Mesenchymal stem cell (in vitro differentiated cells and primary cell): ENCODE measurements at regions not wholly inside any gene's neighbourhood (a gene's known extent, or its start where the extent isn't known, plus 50 kb on each side); places are given as distances from the start of the nearest gene placed in this dataset.

ENCODE experiments used
- DNase-seq: peaks from one replicate; pipeline ENCODE4 v3.0.0-alpha.2; 2013
- H2AFZ ChIP-seq: one replicate; pipeline ENCODE4 v1.6.1; 2013; ENCODE audit warnings: low read depth, mild to moderate bottlenecking, control low read depth, inconsistent platforms, low read length, moderate library complexity
- H2AK5ac ChIP-seq: 2 replicates; pipeline ENCODE4 v1.6.1; 2013; ENCODE audit warnings: low read length, moderate library complexity, mild to moderate bottlenecking, inconsistent platforms; ENCODE audit not compliant: severe bottlenecking
- H2BK120ac ChIP-seq: one replicate; pipeline ENCODE4 v1.6.1; 2013; ENCODE audit warnings: low read depth, mild to moderate bottlenecking, inconsistent platforms, low read length, moderate library complexity
- H2BK12ac ChIP-seq, 2 experiments: one replicate each; pipeline ENCODE4 v1.6.1; 2013; ENCODE audit warnings: inconsistent platforms in 2 of 2, low read length in 2 of 2, mild to moderate bottlenecking in 2 of 2, moderate library complexity in 2 of 2, control low read depth in 1 of 2
- H2BK15ac ChIP-seq: one replicate; pipeline ENCODE4 v1.6.1; 2013; ENCODE audit warnings: mild to moderate bottlenecking, low read depth, inconsistent platforms; ENCODE audit not compliant: poor library complexity, severe bottlenecking
- H2BK5ac ChIP-seq: 2 replicates; pipeline ENCODE4 v1.6.1; 2013; ENCODE audit warnings: low read depth, mild to moderate bottlenecking, low read length, control low read depth, inconsistent platforms; ENCODE audit not compliant: poor library complexity, severe bottlenecking
- H3K14ac ChIP-seq, 2 experiments: one replicate each; pipeline ENCODE4 v1.6.1; 2013; ENCODE audit warnings: inconsistent platforms in 2 of 2, low read length in 2 of 2, control low read depth in 1 of 2, mild to moderate bottlenecking in 1 of 2, moderate library complexity in 1 of 2
- H3K18ac ChIP-seq, 2 experiments: one replicate each; pipeline ENCODE4 v1.6.1; 2013; ENCODE audit warnings: inconsistent platforms in 2 of 2, low read length in 2 of 2, control low read depth in 1 of 2, low read depth in 1 of 2, mild to moderate bottlenecking in 1 of 2
- H3K23ac ChIP-seq, 2 experiments: one replicate each; pipeline ENCODE4 v1.6.1; 2013; ENCODE audit warnings: inconsistent platforms in 2 of 2, low read length in 2 of 2, mild to moderate bottlenecking in 2 of 2, moderate library complexity in 2 of 2, control low read depth in 1 of 2
- H3K27ac ChIP-seq: 2 replicates; pipeline ENCODE4 v1.5.1; 2013; ENCODE audit warnings: mild to moderate bottlenecking, moderate library complexity, low read length, control low read depth, inconsistent platforms; ENCODE audit not compliant: poor library complexity, severe bottlenecking
- H3K27me3 ChIP-seq, 2 experiments: 2 replicates each; pipeline versions ENCODE4 v1.6.1 to v1.7.0; 2013; ENCODE audit warnings: low read length in 2 of 2, mild to moderate bottlenecking in 2 of 2, moderate library complexity in 2 of 2, control low read depth in 1 of 2, inconsistent platforms in 1 of 2; ENCODE audit not compliant: control insufficient read depth in 1 of 2, insufficient read depth in 1 of 2
- H3K36me3 ChIP-seq, 2 experiments: 2 replicates each; pipeline versions ENCODE4 v1.6.1 to v1.7.0; 2013; ENCODE audit warnings: low read length in 2 of 2, control low read depth in 1 of 2, inconsistent platforms in 1 of 2, low read depth in 1 of 2, mild to moderate bottlenecking in 1 of 2; ENCODE audit not compliant: insufficient read depth in 2 of 2, control insufficient read depth in 1 of 2
- H3K4ac ChIP-seq, 2 experiments: one replicate each; pipeline ENCODE4 v1.6.1; 2013; ENCODE audit warnings: inconsistent platforms in 2 of 2, low read length in 2 of 2, mild to moderate bottlenecking in 2 of 2, moderate library complexity in 2 of 2, control low read depth in 1 of 2, low read depth in 1 of 2
- H3K4me1 ChIP-seq: 2 replicates; pipeline ENCODE4 v1.6.1; 2013; ENCODE audit warnings: low read depth, low read length, control low read depth; ENCODE audit not compliant: control insufficient read depth, insufficient read depth
- H3K4me2 ChIP-seq: 2 replicates; pipeline ENCODE4 v1.6.1; 2013; ENCODE audit warnings: low read length, mild to moderate bottlenecking, inconsistent platforms; ENCODE audit not compliant: poor library complexity, severe bottlenecking
- H3K4me3 ChIP-seq, 2 experiments: 2 replicates each; pipeline versions ENCODE4 v1.5.1 to v1.7.0; 2013; ENCODE audit warnings: low read length in 2 of 2, mild to moderate bottlenecking in 2 of 2, control low read depth in 1 of 2, low read depth in 1 of 2; ENCODE audit not compliant: insufficient read depth in 1 of 2
- H3K79me1 ChIP-seq: replicated peaks from 2 replicates; pipeline ENCODE4 v1.6.1; 2013; ENCODE audit warnings: mild to moderate bottlenecking, control low read depth, low read length, inconsistent platforms; ENCODE audit not compliant: poor library complexity, severe bottlenecking
- H3K9ac ChIP-seq: 2 replicates; pipeline ENCODE4 v1.7.0; 2013; ENCODE audit warnings: mild to moderate bottlenecking, low read length, moderate library complexity
- H3K9me3 ChIP-seq: 2 replicates; pipeline ENCODE4 v1.7.0; 2013; ENCODE audit warnings: mild to moderate bottlenecking, low read length; ENCODE audit not compliant: control insufficient read depth
- H4K8ac ChIP-seq: one replicate; pipeline ENCODE4 v1.6.1; 2013; ENCODE audit warnings: inconsistent platforms, mild to moderate bottlenecking, low read length, moderate library complexity
- H4K91ac ChIP-seq: one replicate; pipeline ENCODE4 v1.6.1; 2013; ENCODE audit warnings: mild to moderate bottlenecking, low read length, inconsistent platforms
- WGBS: methylation state at CpG from one replicate; pipeline ENCODE4 v1.1.7; 2013; ENCODE audit warnings: mixed read lengths; 5-methylcytosine and 5-hydroxymethylcytosine counted together

DNA sequence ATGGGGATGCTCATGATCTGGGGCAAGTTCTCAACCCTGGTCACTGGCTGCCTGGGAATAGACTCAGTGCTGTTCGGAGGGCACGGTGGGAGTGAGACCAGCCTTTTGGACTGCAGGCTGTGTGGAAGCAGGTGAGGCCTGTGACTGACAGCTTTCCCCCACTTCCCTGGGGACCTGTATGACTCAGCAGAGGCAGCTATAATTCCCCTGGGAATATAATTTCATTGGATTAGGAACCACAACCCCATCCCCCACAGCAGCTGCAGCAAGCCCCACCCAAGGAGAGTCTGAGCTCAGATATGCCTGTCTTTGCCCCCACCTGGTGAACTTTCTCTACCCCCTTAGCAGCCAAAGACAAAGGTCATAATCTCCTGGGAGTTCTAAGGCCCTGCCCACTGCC is 408.6 kb downstream of the PPP3CA start:
- 98% methylated on average over 2 of the region's 2 CpGs for WGBS
- no peaks in the 10 kb centered on the region for H3K4me1 ChIP-seq
- H2BK12ac ChIP-seq, result no peak overlapping the region
- H4K8ac ChIP-seq, result no peak overlapping the region
- peaks cover 11% of the 10 kb centered on the region for H3K9me3 ChIP-seq
- H4K91ac ChIP-seq, result no peak overlapping the region
- no peak overlapping the region for H3K4me2 ChIP-seq
- DNase-seq, result no peak
- no peaks in the 10 kb centered on the region for H3K27me3 ChIP-seq
- no peak overlapping the region for H3K4ac ChIP-seq
- H3K9ac ChIP-seq, result no peak overlapping the region
- H3K36me3 ChIP-seq, result no peaks in the 10 kb centered on the region
- H2AK5ac ChIP-seq, result no peak overlapping the region
- no peak overlapping the region for H3K18ac ChIP-seq
- no peak overlapping the region for H2BK5ac ChIP-seq
- H2BK15ac ChIP-seq, result no peak overlapping the region
- H3K79me1 ChIP-seq, result no peaks in the 10 kb centered on the region
- H3K23ac ChIP-seq, result no peak overlapping the region
- no peak overlapping the region for H2BK120ac ChIP-seq
- no peak overlapping the region for H3K27ac ChIP-seq
- no peak overlapping the region for H3K4me3 ChIP-seq
- no peak overlapping the region for H2AFZ ChIP-seq
- H3K14ac ChIP-seq, result no peak overlapping the region

DNA sequence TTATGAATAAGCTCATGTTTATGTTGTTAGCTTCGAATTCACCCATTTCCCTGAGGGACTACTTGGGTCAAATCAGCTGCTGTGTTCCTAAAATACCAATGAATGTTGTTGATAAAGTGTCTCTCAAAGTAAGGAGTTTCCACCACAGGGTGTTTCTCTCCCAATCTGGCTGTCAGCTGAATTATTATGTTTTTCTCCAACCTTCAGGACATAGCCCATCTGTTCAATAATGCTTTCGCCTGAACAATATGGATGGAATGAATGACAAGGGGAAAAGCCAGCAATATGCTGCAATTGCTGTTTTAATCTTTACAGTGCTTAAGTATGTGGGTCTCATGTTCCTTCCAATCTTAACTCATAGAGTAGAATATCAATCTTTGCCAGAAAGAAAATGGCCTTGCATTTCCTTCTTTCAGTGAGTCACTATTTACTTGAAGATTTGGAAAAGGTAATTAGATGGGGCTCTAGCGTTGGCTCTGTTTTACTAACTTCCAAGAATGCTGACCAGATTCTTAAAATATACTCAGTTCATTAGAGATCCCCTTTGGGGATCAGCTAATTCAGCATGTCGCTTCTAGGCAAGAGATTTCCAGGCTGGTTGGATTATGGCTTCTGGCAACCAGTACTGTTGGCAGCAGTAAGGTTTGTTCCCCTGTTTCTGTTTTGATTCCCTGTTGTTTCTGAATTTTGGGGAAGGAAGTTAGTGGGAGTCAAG is 410.5 kb downstream of the PPP3CA start:
- Histone ChIP-seq H2BK12ac (no peak overlapping the region), H3K4me3 (no peak overlapping the region), H4K8ac (no peak overlapping the region), H3K9me3 (no peaks in the 10 kb centered on the region), H3K4me1 (no peaks in the 10 kb centered on the region), H3K14ac (no peak overlapping the region), H2BK120ac (no peak overlapping the region), H3K18ac (no peak overlapping the region), H2BK5ac (no peak overlapping the region), H3K36me3 (no peaks in the 10 kb centered on the region), H3K9ac (no peak overlapping the region), H3K4me2 (no peak overlapping the region), H4K91ac (no peak overlapping the region), H3K79me1 (no peaks in the 10 kb centered on the region), H2BK15ac (no peak overlapping the region), H2AK5ac (no peak overlapping the region), H3K23ac (no peak overlapping the region), H3K27ac (no peak overlapping the region), H3K27me3 (no peaks in the 10 kb centered on the region), H2AFZ (no peak overlapping the region), H3K4ac (no peak overlapping the region)
- no peak for DNase-seq
- WGBS, result 93% methylated on average over 1 of the region's 4 CpGs

DNA sequence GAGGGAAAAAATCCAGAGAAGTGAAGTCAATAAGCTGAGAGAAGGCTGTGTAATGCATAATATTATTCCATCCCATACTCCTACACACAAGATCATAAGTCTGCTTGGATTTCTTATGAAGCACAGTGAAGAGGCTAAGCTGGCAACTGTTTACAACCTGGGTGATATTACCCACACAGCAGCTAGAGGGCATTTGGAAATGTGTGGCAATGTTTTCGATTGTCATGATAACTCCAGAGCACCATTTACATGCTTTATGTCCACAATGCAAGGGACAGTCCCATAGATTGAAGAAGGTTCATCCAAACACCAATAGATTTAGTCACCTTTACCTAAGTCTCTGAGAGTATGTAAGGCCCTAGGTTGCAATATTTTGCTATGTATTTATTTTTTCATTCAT is 412.2 kb downstream of the PPP3CA start:
- no peak for DNase-seq
- Histone ChIP-seq H3K4ac (no peak overlapping the region), H3K4me2 (no peak overlapping the region), H2BK5ac (no peak overlapping the region), H2BK12ac (no peak overlapping the region), H2AFZ (no peak overlapping the region), H3K14ac (no peak overlapping the region), H3K4me1 (no peaks in the 10 kb centered on the region), H2BK15ac (no peak overlapping the region), H4K91ac (no peak overlapping the region), H3K4me3 (no peak overlapping the region), H3K27ac (no peak overlapping the region), H2AK5ac (no peak overlapping the region), H4K8ac (no peak overlapping the region), H3K18ac (no peak overlapping the region), H3K9ac (no peak overlapping the region), H3K9me3 (no peaks in the 10 kb centered on the region), H2BK120ac (no peak overlapping the region), H3K36me3 (no peaks in the 10 kb centered on the region), H3K23ac (no peak overlapping the region), H3K79me1 (no peaks in the 10 kb centered on the region), H3K27me3 (no peaks in the 10 kb centered on the region)
- WGBS, result no CpG with 5 or more reads among the region's 1 CpG

DNA sequence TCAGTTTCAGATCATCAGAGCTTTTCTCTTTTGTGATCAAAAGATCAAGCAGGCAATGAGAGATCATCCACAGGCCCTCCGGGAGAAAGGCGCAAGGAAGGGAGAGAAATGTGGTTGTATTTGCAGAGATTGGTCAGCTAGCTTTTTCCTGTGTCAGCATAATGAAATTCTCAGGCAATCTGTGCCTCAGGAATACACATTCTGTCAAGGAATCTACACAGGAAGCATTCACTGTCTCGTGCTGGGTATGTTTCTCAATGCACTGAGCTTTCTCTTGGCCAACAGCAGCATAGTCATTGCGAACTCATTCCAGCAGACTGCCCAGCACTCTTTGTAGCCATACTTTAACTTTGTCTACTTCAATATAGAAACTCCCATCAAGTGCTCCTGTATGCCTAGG is 413.7 kb downstream of the PPP3CA start:
- Histone ChIP-seq H3K27ac (no peak overlapping the region), H3K4me1 (no peaks in the 10 kb centered on the region), H2BK15ac (no peak overlapping the region), H3K9ac (peak overlapping the region; percentile 56), H3K4me3 (peak overlapping the region in 1 of 2 experiments; percentile 61), H3K14ac (no peak overlapping the region), H3K79me1 (no peaks in the 10 kb centered on the region), H3K9me3 (no peaks in the 10 kb centered on the region), H2BK120ac (no peak overlapping the region), H3K27me3 (no peaks in the 10 kb centered on the region), H3K36me3 (no peaks in the 10 kb centered on the region), H2BK5ac (no peak overlapping the region), H3K4ac (no peak overlapping the region), H2BK12ac (no peak overlapping the region), H2AFZ (peak overlapping the region; percentile 18), H2AK5ac (no peak overlapping the region), H4K91ac (no peak overlapping the region), H3K23ac (no peak overlapping the region), H4K8ac (no peak overlapping the region), H3K18ac (no peak overlapping the region), H3K4me2 (no peak overlapping the region)
- DNase-seq, result peak; percentile 83
- WGBS, result 75% methylated on average over 4 of the region's 4 CpGs
